ENCODE measurements at regions not wholly inside any gene's neighbourhood (a gene's known extent, or its start where the extent isn't known, plus 50 kb on each side); places are given as distances from the start of the nearest gene placed in this dataset.
"Not testable (repeated sequence)": the region's sequence is repeated elsewhere in the genome, so short reads cannot be mapped to it uniquely, and the experiment has no call there.

- H3K27me3 ChIP-seq (ENCODE audit: control insufficient read depth, insufficient read depth, low read length): no peaks in the 10 kb centered on the region
Measured at GRCh38 chr4:188316391-188316790, 177.2 kb downstream of the TRIML1 start.

GRCh38 chr4:188328966-188329365 lies 189.7 kb downstream of the TRIML1 start:
- Histone ChIP-seq H3K27me3 (ENCODE audit: control insufficient read depth, insufficient read depth, low read length) (no peaks in the 10 kb centered on the region), H3K9me3 (ENCODE audit: control insufficient read depth, insufficient read depth, low read depth, low read length) (peaks cover 11% of the 10 kb centered on the region), H3K36me3 (ENCODE audit: control insufficient read depth, insufficient read depth, low read length) (no peaks in the 10 kb centered on the region), H3K27ac (ENCODE audit: low read depth, low read length) (no peak overlapping the region), H3K4me3 (ENCODE audit: low read depth, low read length) (no peak overlapping the region), H3K4me1 (ENCODE audit: control insufficient read depth, insufficient read depth, low read length) (no peaks in the 10 kb centered on the region), H3K9ac (ENCODE audit: low read length) (no peak overlapping the region)

More at GRCh38 chr4:188316391-188316790, 177.2 kb downstream of the TRIML1 start:
- Histone ChIP-seq H3K9me3 (ENCODE audit: control insufficient read depth, insufficient read depth, low read depth, low read length) (no peaks in the 10 kb centered on the region), H3K27ac (ENCODE audit: low read depth, low read length) (no peak overlapping the region), H3K9ac (ENCODE audit: low read length) (no peak overlapping the region), H3K36me3 (ENCODE audit: control insufficient read depth, insufficient read depth, low read length) (no peaks in the 10 kb centered on the region), H3K4me3 (ENCODE audit: low read depth, low read length) (no peak overlapping the region), H3K4me1 (ENCODE audit: control insufficient read depth, insufficient read depth, low read length) (no peaks in the 10 kb centered on the region)

- Histone ChIP-seq H3K4me3 (ENCODE audit: low read depth, low read length) (no peak overlapping the region), H3K36me3 (ENCODE audit: control insufficient read depth, insufficient read depth, low read length) (no peaks in the 10 kb centered on the region), H3K9me3 (ENCODE audit: control insufficient read depth, insufficient read depth, low read depth, low read length) (peaks cover 8% of the 10 kb centered on the region), H3K9ac (ENCODE audit: low read length) (no peak overlapping the region), H3K27ac (ENCODE audit: low read depth, low read length) (no peak overlapping the region), H3K27me3 (ENCODE audit: control insufficient read depth, insufficient read depth, low read length) (no peaks in the 10 kb centered on the region), H3K4me1 (ENCODE audit: control insufficient read depth, insufficient read depth, low read length) (no peaks in the 10 kb centered on the region)
Measured at GRCh38 chr4:188329521-188329920, 190.3 kb downstream of the TRIML1 start.

GRCh38 chr4:188332265-188332664 lies 193.0 kb downstream of the TRIML1 start:
- no peaks in the 10 kb centered on the region for H3K36me3 ChIP-seq (ENCODE audit: control insufficient read depth, insufficient read depth, low read length)
- no peak overlapping the region for H3K4me3 ChIP-seq (ENCODE audit: low read depth, low read length)
- H3K9me3 ChIP-seq (ENCODE audit: control insufficient read depth, insufficient read depth, low read depth, low read length): peaks cover 2% of the 10 kb centered on the region; the same call in 1 of the 2 replicates
- no peaks in the 10 kb centered on the region for H3K27me3 ChIP-seq (ENCODE audit: control insufficient read depth, insufficient read depth, low read length)
- H3K27ac ChIP-seq (ENCODE audit: low read depth, low read length): no peak overlapping the region
- H3K4me1 ChIP-seq (ENCODE audit: control insufficient read depth, insufficient read depth, low read length): no peaks in the 10 kb centered on the region
- H3K9ac ChIP-seq (ENCODE audit: low read length): no peak overlapping the region

- Histone ChIP-seq H3K27ac (ENCODE audit: low read depth, low read length) (no peak overlapping the region), H3K27me3 (ENCODE audit: control insufficient read depth, insufficient read depth, low read length) (no peaks in the 10 kb centered on the region)
Measured at GRCh38 chr4:188336891-188337290, 197.7 kb downstream of the TRIML1 start.

GRCh38 chr4:188341428-188341827 lies 202.2 kb downstream of the TRIML1 start:
- Histone ChIP-seq H3K36me3 (ENCODE audit: control insufficient read depth, insufficient read depth, low read length) (no peaks in the 10 kb centered on the region), H3K4me1 (ENCODE audit: control insufficient read depth, insufficient read depth, low read length) (no peaks in the 10 kb centered on the region), H3K9ac (ENCODE audit: low read length) (no peak overlapping the region), H3K4me3 (ENCODE audit: low read depth, low read length) (no peak overlapping the region), H3K27me3 (ENCODE audit: control insufficient read depth, insufficient read depth, low read length) (no peaks in the 10 kb centered on the region), H3K27ac (ENCODE audit: low read depth, low read length) (no peak overlapping the region), H3K9me3 (ENCODE audit: control insufficient read depth, insufficient read depth, low read depth, low read length) (peaks cover 2% of the 10 kb centered on the region; the same call in 1 of the 2 replicates)

More at GRCh38 chr4:188336891-188337290, 197.7 kb downstream of the TRIML1 start:
- peaks cover 2% of the 10 kb centered on the region; the same call in 1 of the 2 replicates for H3K9me3 ChIP-seq (ENCODE audit: control insufficient read depth, insufficient read depth, low read depth, low read length)
- H3K4me3 ChIP-seq (ENCODE audit: low read depth, low read length): no peak overlapping the region
- H3K36me3 ChIP-seq (ENCODE audit: control insufficient read depth, insufficient read depth, low read length): no peaks in the 10 kb centered on the region
- H3K9ac ChIP-seq (ENCODE audit: low read length): no peak overlapping the region
- no peaks in the 10 kb centered on the region for H3K4me1 ChIP-seq (ENCODE audit: control insufficient read depth, insufficient read depth, low read length)

- H3K4me1 ChIP-seq (ENCODE audit: control insufficient read depth, insufficient read depth, low read length): no peaks in the 10 kb centered on the region
- H3K4me3 ChIP-seq (ENCODE audit: low read depth, low read length): no peak overlapping the region
- H3K36me3 ChIP-seq (ENCODE audit: control insufficient read depth, insufficient read depth, low read length): no peaks in the 10 kb centered on the region
- H3K9me3 ChIP-seq (ENCODE audit: control insufficient read depth, insufficient read depth, low read depth, low read length): no peaks in the 10 kb centered on the region
- H3K9ac ChIP-seq (ENCODE audit: low read length): no peak overlapping the region
- H3K27me3 ChIP-seq (ENCODE audit: control insufficient read depth, insufficient read depth, low read length): no peaks in the 10 kb centered on the region
- no peak overlapping the region for H3K27ac ChIP-seq (ENCODE audit: low read depth, low read length)
Measured at GRCh38 chr4:188346171-188346809, 207.0 kb downstream of the TRIML1 start.

GRCh38 chr4:188347339-188347738 lies 208.1 kb downstream of the TRIML1 start:
- Histone ChIP-seq H3K27ac (ENCODE audit: low read depth, low read length) (no peak overlapping the region), H3K9ac (ENCODE audit: low read length) (no peak overlapping the region), H3K9me3 (ENCODE audit: control insufficient read depth, insufficient read depth, low read depth, low read length) (no peaks in the 10 kb centered on the region), H3K4me1 (ENCODE audit: control insufficient read depth, insufficient read depth, low read length) (no peaks in the 10 kb centered on the region), H3K36me3 (ENCODE audit: control insufficient read depth, insufficient read depth, low read length) (no peaks in the 10 kb centered on the region), H3K27me3 (ENCODE audit: control insufficient read depth, insufficient read depth, low read length) (no peaks in the 10 kb centered on the region), H3K4me3 (ENCODE audit: low read depth, low read length) (no peak overlapping the region)

GRCh38 chr4:188349569-188349968 lies 210.3 kb downstream of the TRIML1 start:
- H3K4me1 ChIP-seq (ENCODE audit: control insufficient read depth, insufficient read depth, low read length); H3K9me3 ChIP-seq (ENCODE audit: control insufficient read depth, insufficient read depth, low read depth, low read length); H3K27ac ChIP-seq (ENCODE audit: low read depth, low read length); H3K27me3 ChIP-seq (ENCODE audit: control insufficient read depth, insufficient read depth, low read length); H3K9ac ChIP-seq (ENCODE audit: low read length); H3K36me3 ChIP-seq (ENCODE audit: control insufficient read depth, insufficient read depth, low read length); H3K4me3 ChIP-seq (ENCODE audit: low read depth, low read length): not testable (repeated sequence)

- Histone ChIP-seq H3K27me3 (ENCODE audit: control insufficient read depth, insufficient read depth, low read length) (no peaks in the 10 kb centered on the region), H3K36me3 (ENCODE audit: control insufficient read depth, insufficient read depth, low read length) (no peaks in the 10 kb centered on the region), H3K9me3 (ENCODE audit: control insufficient read depth, insufficient read depth, low read depth, low read length) (no peaks in the 10 kb centered on the region), H3K27ac (ENCODE audit: low read depth, low read length) (no peak overlapping the region), H3K4me3 (ENCODE audit: low read depth, low read length) (no peak overlapping the region), H3K9ac (ENCODE audit: low read length) (no peak overlapping the region), H3K4me1 (ENCODE audit: control insufficient read depth, insufficient read depth, low read length) (no peaks in the 10 kb centered on the region)
Measured at GRCh38 chr4:188363196-188363595, 224.0 kb downstream of the TRIML1 start.

- H3K9ac ChIP-seq (ENCODE audit: low read length): no peak overlapping the region
Measured at GRCh38 chr4:188370777-188371176, 231.5 kb downstream of the TRIML1 start.

More at GRCh38 chr4:188370777-188371176, 231.5 kb downstream of the TRIML1 start:
- no peaks in the 10 kb centered on the region for H3K27me3 ChIP-seq (ENCODE audit: control insufficient read depth, insufficient read depth, low read length)
- no peak overlapping the region for H3K4me3 ChIP-seq (ENCODE audit: low read depth, low read length)
- H3K27ac ChIP-seq (ENCODE audit: low read depth, low read length): no peak overlapping the region
- no peaks in the 10 kb centered on the region for H3K36me3 ChIP-seq (ENCODE audit: control insufficient read depth, insufficient read depth, low read length)
- H3K9me3 ChIP-seq (ENCODE audit: control insufficient read depth, insufficient read depth, low read depth, low read length): peaks cover 4% of the 10 kb centered on the region
- no peaks in the 10 kb centered on the region for H3K4me1 ChIP-seq (ENCODE audit: control insufficient read depth, insufficient read depth, low read length)
